K562 (cell line): ENCODE measurements at regions not wholly inside any gene's neighbourhood (a gene's known extent, or its start where the extent isn't known, plus 50 kb on each side); places are given as distances from the start of the nearest gene placed in this dataset.

ENCODE experiments used
- ATAC-seq: fragments of 200-7000 bp; cut with Tn5 transposase; 3 replicates; pipeline ENCODE4 v1.9.1; 2020; ENCODE audit warnings: moderate library complexity
- BruUV-seq: library from RNA; stranded (reverse); fragments of 400-500 nt; replicated peaks from 2 replicates; lab custom pipeline; 2021; lab: Mats Ljungman, UMichigan
- CTCF ChIA-PET: fragments of 300-600 bp; formaldehyde crosslinking; extraction: SDS; loops from one replicate; lab custom pipeline; 2021; ENCODE audit warnings: low intra/inter-chr PET ratio; lab: Yijun Ruan, JAX
- POLR2A ChIA-PET: fragments of 300-600, 350-650 bp; sonication (Branson Sonifier 250); formaldehyde crosslinking; extraction: SDS; loops from one replicate; lab custom pipeline; 2021; ENCODE audit warnings: antibody characterized with exemption, inconsistent platforms; lab: Yijun Ruan, JAX
- DNase-seq, 4 experiments: peaks; one replicate each; pipeline versions ENCODE4 v3.0.0 to v3.0.0-alpha.2; 2011 to 2018; ENCODE audit warnings: low spot score in 3 of 4, mixed read lengths in 3 of 4; ENCODE audit errors: extremely low read depth in 1 of 4
- FAIRE-seq: peaks from 2 replicates; lab custom pipeline; 2011; peaks lifted over from hg19 to GRCh38; lab: Jason Lieb, UNC
- H2AFZ ChIP-seq: 2 replicates; pipeline ENCODE4 v1.6.0; 2011; ENCODE audit warnings: low read depth, low read length, control low read depth, inconsistent platforms
- H3K27ac ChIP-seq: fragments of 200-600 bp; 3 replicates; pipeline ENCODE4 v1.8.0; 2011; ENCODE audit warnings: low read depth, mild to moderate bottlenecking, control low read depth, inconsistent platforms, low read length, moderate library complexity, mixed read lengths; ENCODE audit errors: extremely low read depth
- H3K27me3 ChIP-seq, 2 experiments: fragments of 300-600 bp in 1 of 2; 2 replicates in 1 of 2; 3 replicates in 1 of 2; pipeline versions ENCODE4 v1.6.0 to v1.8.0; 2011; ENCODE audit warnings: inconsistent platforms in 2 of 2, low read length in 2 of 2, mild to moderate bottlenecking in 1 of 2, mixed read lengths in 1 of 2, moderate library complexity in 1 of 2; ENCODE audit not compliant: control insufficient read depth in 2 of 2, insufficient read depth in 2 of 2
- H3K36me3 ChIP-seq: fragments of 300-600 bp; 3 replicates; pipeline ENCODE4 v1.8.0; 2011; ENCODE audit warnings: mild to moderate bottlenecking, low read length, inconsistent platforms; ENCODE audit not compliant: control insufficient read depth, insufficient read depth
- H3K4me1 ChIP-seq, 2 experiments: fragments of 200-600 bp in 1 of 2; replicated peaks in 1 of 2; 2 replicates in 1 of 2; 3 replicates in 1 of 2; pipeline versions ENCODE4 v1.5.1 to v1.8.0; 2011; ENCODE audit warnings: inconsistent platforms in 2 of 2, low read length in 2 of 2, mild to moderate bottlenecking in 1 of 2, mixed read lengths in 1 of 2, moderate library complexity in 1 of 2; ENCODE audit not compliant: control insufficient read depth in 2 of 2, insufficient read depth in 2 of 2
- H3K4me2 ChIP-seq: 2 replicates; pipeline ENCODE4 v1.6.1; 2011; ENCODE audit warnings: low read length, control low read depth, inconsistent platforms, mixed read lengths; ENCODE audit not compliant: insufficient read depth
- H3K4me3 ChIP-seq: fragments of 200-600 bp; sonication (generic), shearing (Covaris generic); 2 replicates; pipeline ENCODE4 v1.5.1; 2016; ENCODE audit warnings: control low read depth, inconsistent platforms
- H3K79me2 ChIP-seq: fragments of 200-600 bp; 3 replicates; pipeline ENCODE4 v1.8.0; 2011; ENCODE audit warnings: low read length, inconsistent platforms; ENCODE audit not compliant: control insufficient read depth, insufficient read depth
- H3K9ac ChIP-seq, 2 experiments: 2 replicates each; pipeline versions ENCODE4 v1.6.0 to v1.6.1; 2011; ENCODE audit warnings: low read depth in 2 of 2, low read length in 2 of 2, control low read depth in 1 of 2, inconsistent platforms in 1 of 2, mild to moderate bottlenecking in 1 of 2, mixed read lengths in 1 of 2; ENCODE audit not compliant: insufficient read depth in 1 of 2
- H3K9me1 ChIP-seq: one replicate; pipeline ENCODE4 v1.6.0; 2011; ENCODE audit warnings: inconsistent platforms, mild to moderate bottlenecking, low read length, moderate library complexity; ENCODE audit not compliant: control insufficient read depth, insufficient read depth
- H3K9me3 ChIP-seq: replicated peaks from 2 replicates; pipeline ENCODE4 v1.5.1; 2011; ENCODE audit warnings: low read depth, low read length, inconsistent platforms; ENCODE audit not compliant: control insufficient read depth, insufficient read depth
- H4K20me1 ChIP-seq: replicated peaks from 2 replicates; pipeline ENCODE4 v1.6.1; 2011; ENCODE audit warnings: low read length, inconsistent platforms, mixed read lengths; ENCODE audit not compliant: control insufficient read depth, insufficient read depth
- BRD4 ChIP-seq: fragments of 200-600 bp; sonication (generic); IDR thresholded peaks from 2 replicates; pipeline ENCODE4 v1.6.1; 2017; ENCODE audit warnings: inconsistent platforms
- FOXA3 ChIP-seq, 2 experiments: fragments of 450-650 bp in 1 of 2; sonication (generic) in 1 of 2; formaldehyde crosslinking; IDR thresholded peaks in 1 of 2; conservative IDR thresholded peaks in 1 of 2; 2 replicates each; pipeline versions ENCODE4 v1.4.0 to v1.8.0; 2020 to 2022; ENCODE audit warnings: mild to moderate bottlenecking in 2 of 2, missing genetic modification reagents in 1 of 2
- HDAC6 ChIP-seq: IDR thresholded peaks from 2 replicates; pipeline ENCODE4 v1.6.1; 2012; ENCODE audit warnings: low read depth, mild to moderate bottlenecking, control low read depth, inconsistent platforms, low read length, moderate library complexity
- HNRNPUL1 ChIP-seq: fragments of 200-400 bp; formaldehyde crosslinking; IDR thresholded peaks from 2 replicates; pipeline ENCODE4 v1.6.1; 2017; ENCODE audit warnings: low read length
- IRF1 ChIP-seq: sonication (generic); formaldehyde crosslinking; IDR thresholded peaks from 2 replicates; pipeline ENCODE4 v1.8.0; 2022; ENCODE audit warnings: missing genetic modification reagents, mild to moderate bottlenecking, borderline replicate concordance
- NELFE ChIP-seq: IDR thresholded peaks from 2 replicates; pipeline ENCODE4 v1.6.1; 2011; ENCODE audit warnings: mild to moderate bottlenecking; ENCODE audit not compliant: insufficient read depth, insufficient read length
- NFATC3 ChIP-seq: fragments of 450-650 bp; IDR thresholded peaks from 2 replicates; pipeline ENCODE4 v1.6.1; 2017; ENCODE audit warnings: mild to moderate bottlenecking
- PHF8 ChIP-seq: fragments of 200-600 bp; sonication (generic); IDR thresholded peaks from 2 replicates; pipeline ENCODE4 v1.6.1; 2012; ENCODE audit warnings: mixed run types, mild to moderate bottlenecking, inconsistent platforms, low read length, moderate library complexity, borderline replicate concordance
- POLR3A ChIP-seq: IDR thresholded peaks from 2 replicates; pipeline ENCODE4 v1.6.1; 2011; ENCODE audit warnings: borderline replicate concordance, mild to moderate bottlenecking, moderate library complexity; ENCODE audit not compliant: insufficient read length, insufficient read depth; ENCODE audit errors: extremely low read depth
- PRPF4 ChIP-seq: fragments of 200-400 bp; formaldehyde crosslinking; IDR thresholded peaks from one replicate; pipeline ENCODE4 v1.6.1; 2017; ENCODE audit warnings: low read length, low read depth, mild to moderate bottlenecking; ENCODE audit not compliant: insufficient read depth, poor library complexity, severe bottlenecking
- ZFP36 ChIP-seq: fragments of 150-350 bp; IDR thresholded peaks from 2 replicates; pipeline ENCODE4 v1.6.1; 2018; ENCODE audit warnings: low read length, low read depth; ENCODE audit not compliant: partially characterized antibody
- ZNF274 ChIP-seq: IDR thresholded peaks from 2 replicates; pipeline ENCODE4 v1.6.1; 2011; ENCODE audit warnings: low read depth, mild to moderate bottlenecking, low read length, moderate library complexity, borderline replicate concordance
- ZNF280B ChIP-seq: fragments of 250-450 bp; sonication (Bioruptor Pico); IDR thresholded peaks from 2 replicates; pipeline ENCODE4 v1.5.1; 2021; ENCODE audit warnings: mild to moderate bottlenecking
- ZNF584 ChIP-seq: fragments of 200-800 bp; sonication (Bioruptor generic); IDR thresholded peaks from 2 replicates; pipeline ENCODE4 v1.6.1; 2016; ENCODE audit warnings: low read depth, mild to moderate bottlenecking, missing genetic modification characterization, missing compliant biosample characterization
- ZNF699 ChIP-seq: fragments of 250-450 bp; sonication (Bioruptor Pico); IDR thresholded peaks from 2 replicates; pipeline ENCODE4 v1.8.0; 2021; ENCODE audit warnings: mild to moderate bottlenecking, moderate library complexity; ENCODE audit not compliant: insufficient replicate concordance
- ZNF785 ChIP-seq: fragments of 250-450 bp; sonication (Bioruptor Pico); IDR thresholded peaks from 2 replicates; pipeline ENCODE4 v1.4.0; 2020; ENCODE audit warnings: mild to moderate bottlenecking
- ZSCAN29 ChIP-seq: fragments of 450-650 bp; IDR thresholded peaks from 2 replicates; pipeline ENCODE4 v1.6.1; 2017
- WGBS: fragments of 100-300 bp; shearing (Covaris generic); methylation state at CpG from one replicate; pipeline ENCODE4 v1.1.6; 2016; ENCODE audit warnings: low coverage, mixed read lengths; ENCODE audit not compliant: insufficient coverage; ENCODE audit errors: missing lambda C conversion rate; 5-methylcytosine and 5-hydroxymethylcytosine counted together
- in situ Hi-C: fragments of 300-500 bp; cut with MboI; formaldehyde crosslinking; loops from 4 replicates; pipeline ENCODE4 v1.15.0; 2018; ENCODE audit warnings: inconsistent platforms, mixed read lengths
- intact Hi-C: fragments of 100-400 bp; cut with micrococcal nuclease; formaldehyde crosslinking; loops from 2 replicates; pipeline ENCODE4 v1.14.2; 2022

GRCh38 chr10:1874533-1874932 is 137.2 kb upstream of the ADARB2 start:
- H3K27me3 ChIP-seq, result no peaks in the 10 kb centered on the region; a peak in 1 of 5 replicates
- intact Hi-C loops, result no loop called here
- ChIA-PET CTCF (no interaction called here), POLR2A (no interaction called here)
- no peak for ATAC-seq
- no peaks in the 10 kb centered on the region for H3K36me3 ChIP-seq
- DNase-seq, result no peak
- BruUV-seq, result no TSS peak
- no peak overlapping the region for H2AFZ ChIP-seq
- H3K4me2 ChIP-seq, result no peak overlapping the region
- H3K9me3 ChIP-seq, result no peaks in the 10 kb centered on the region
- H3K27ac ChIP-seq, result no peak overlapping the region
- H3K9me1 ChIP-seq, result no peaks in the 10 kb centered on the region
- in situ Hi-C loops, result no loop called here
- WGBS, result 0% methylated on average over 6 of the region's 6 CpGs
- H3K4me3 ChIP-seq, result no peak overlapping the region
- no peak for TF ChIP-seq NFATC3
- TF ChIP-seq BRD4, result no peak
- TF ChIP-seq HNRNPUL1, result no peak
- TF ChIP-seq NELFE, result no peak
- TF ChIP-seq ZNF785, result no peak
- no peak for TF ChIP-seq ZFP36
- TF ChIP-seq ZNF274, result no peak
- TF ChIP-seq PHF8, result no peak
- no peak for TF ChIP-seq ZNF280B (CRISPR knock-in tag)
- no peak for TF ChIP-seq FOXA3 (CRISPR knock-in tag; conservative IDR thresholded peaks at IDR 0.05 in 1 of 2, IDR thresholded peaks at IDR 0.05 in 1 of 2)
- TF ChIP-seq HDAC6, result no peak
- no peak for TF ChIP-seq ZNF699 (CRISPR knock-in tag)
- TF ChIP-seq IRF1 (CRISPR knock-in tag), result no peak
- no peak for TF ChIP-seq POLR3A
- no peak for TF ChIP-seq ZSCAN29
- no peak for TF ChIP-seq ZNF584
- TF ChIP-seq PRPF4, result no peak
- no peaks in the 10 kb centered on the region for H4K20me1 ChIP-seq
- H3K9ac ChIP-seq, result no peak overlapping the region
- H3K4me1 ChIP-seq, result no peaks in the 10 kb centered on the region
- no peak for FAIRE-seq
- no peaks in the 10 kb centered on the region for H3K79me2 ChIP-seq
